Osteoblast (primary cell): ENCODE measurements at regions not wholly inside any gene's neighbourhood (a gene's known extent, or its start where the extent isn't known, plus 50 kb on each side); places are given as distances from the start of the nearest gene placed in this dataset.

ENCODE experiments used
- DNase-seq: peaks from one replicate; pipeline ENCODE4 v3.0.0; 2011; ENCODE audit warnings: low spot score, mixed read lengths; ENCODE audit not compliant: insufficient read length; ENCODE audit errors: missing footprints
- H2AFZ ChIP-seq: 2 replicates; pipeline ENCODE4 v1.6.0; 2011; ENCODE audit warnings: mild to moderate bottlenecking, low read length
- H3K27ac ChIP-seq: 2 replicates; pipeline ENCODE4 v1.5.1; 2011; ENCODE audit warnings: mild to moderate bottlenecking, low read depth, low read length, moderate library complexity
- H3K27me3 ChIP-seq: 2 replicates; pipeline ENCODE4 v1.6.0; 2012; ENCODE audit warnings: mild to moderate bottlenecking, control low read depth, inconsistent platforms, low read length, moderate library complexity; ENCODE audit not compliant: insufficient read depth
- H3K36me3 ChIP-seq: 2 replicates; pipeline ENCODE4 v1.5.1; 2011; ENCODE audit warnings: mild to moderate bottlenecking, low read length, control low read depth, moderate library complexity; ENCODE audit not compliant: insufficient read depth
- H3K4me1 ChIP-seq: 2 replicates; pipeline ENCODE4 v1.5.1; 2011; ENCODE audit warnings: mild to moderate bottlenecking, low read length, control low read depth, moderate library complexity; ENCODE audit not compliant: insufficient read depth
- H3K4me2 ChIP-seq: 2 replicates; pipeline ENCODE4 v1.6.0; 2011; ENCODE audit warnings: mild to moderate bottlenecking, low read length; ENCODE audit not compliant: insufficient read depth
- H3K4me3 ChIP-seq: fragments of 200-600 bp; sonication (generic); 3 replicates; pipeline ENCODE4 v1.5.1; 2012; ENCODE audit warnings: mild to moderate bottlenecking, low read length, inconsistent platforms; ENCODE audit not compliant: insufficient read depth
- H3K79me2 ChIP-seq: 2 replicates; pipeline ENCODE4 v1.6.0; 2012; ENCODE audit warnings: mild to moderate bottlenecking, low read length, control low read depth, inconsistent platforms; ENCODE audit not compliant: insufficient read depth
- H3K9me3 ChIP-seq: 2 replicates; pipeline ENCODE4 v1.5.1; 2011; ENCODE audit warnings: low read depth, low read length, control low read depth
- H4K20me1 ChIP-seq: 2 replicates; pipeline ENCODE4 v1.6.0; 2012; ENCODE audit warnings: mild to moderate bottlenecking, low read length, control low read depth; ENCODE audit not compliant: insufficient read depth
- TF ChIP-seq, protein P1 (sequence below): IDR thresholded peaks from 2 replicates; pipeline ENCODE4 v1.5.1; 2011; ENCODE audit warnings: mild to moderate bottlenecking, low read depth, low read length, moderate library complexity; ENCODE audit errors: extremely low read depth

DNA sequence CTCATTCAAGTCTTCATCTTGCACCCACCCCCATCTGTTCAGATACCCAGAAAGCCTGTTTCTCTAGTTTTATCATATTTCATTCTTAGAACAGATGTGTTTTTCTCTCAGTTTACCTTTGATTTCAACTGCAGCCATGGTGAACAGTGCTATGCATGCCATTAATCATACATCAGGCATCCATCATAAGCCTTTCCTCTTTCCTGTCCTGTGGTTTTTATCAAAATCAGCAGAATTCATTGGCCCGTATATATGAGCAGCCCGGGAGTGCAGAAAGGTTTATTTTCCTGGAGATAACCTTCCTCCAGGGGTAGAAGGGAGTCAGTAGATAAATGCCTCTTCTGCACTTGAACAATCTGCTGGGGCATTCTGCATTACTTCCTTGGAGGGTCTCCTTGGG lies 65.7 kb downstream of the IL21 start:
- no peak overlapping the region for H3K27ac ChIP-seq
- no peak overlapping the region for H3K4me3 ChIP-seq
- peaks cover 3% of the 10 kb centered on the region for H3K27me3 ChIP-seq
- H2AFZ ChIP-seq = no peak overlapping the region
- no peak overlapping the region for H3K4me2 ChIP-seq
- H3K4me1 ChIP-seq = no peaks in the 10 kb centered on the region
- TF ChIP-seq, protein P1, sequence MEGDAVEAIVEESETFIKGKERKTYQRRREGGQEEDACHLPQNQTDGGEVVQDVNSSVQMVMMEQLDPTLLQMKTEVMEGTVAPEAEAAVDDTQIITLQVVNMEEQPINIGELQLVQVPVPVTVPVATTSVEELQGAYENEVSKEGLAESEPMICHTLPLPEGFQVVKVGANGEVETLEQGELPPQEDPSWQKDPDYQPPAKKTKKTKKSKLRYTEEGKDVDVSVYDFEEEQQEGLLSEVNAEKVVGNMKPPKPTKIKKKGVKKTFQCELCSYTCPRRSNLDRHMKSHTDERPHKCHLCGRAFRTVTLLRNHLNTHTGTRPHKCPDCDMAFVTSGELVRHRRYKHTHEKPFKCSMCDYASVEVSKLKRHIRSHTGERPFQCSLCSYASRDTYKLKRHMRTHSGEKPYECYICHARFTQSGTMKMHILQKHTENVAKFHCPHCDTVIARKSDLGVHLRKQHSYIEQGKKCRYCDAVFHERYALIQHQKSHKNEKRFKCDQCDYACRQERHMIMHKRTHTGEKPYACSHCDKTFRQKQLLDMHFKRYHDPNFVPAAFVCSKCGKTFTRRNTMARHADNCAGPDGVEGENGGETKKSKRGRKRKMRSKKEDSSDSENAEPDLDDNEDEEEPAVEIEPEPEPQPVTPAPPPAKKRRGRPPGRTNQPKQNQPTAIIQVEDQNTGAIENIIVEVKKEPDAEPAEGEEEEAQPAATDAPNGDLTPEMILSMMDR = no peak
- no peaks in the 10 kb centered on the region for H3K79me2 ChIP-seq
- no peaks in the 10 kb centered on the region for H3K36me3 ChIP-seq
- H4K20me1 ChIP-seq = no peaks in the 10 kb centered on the region
- DNase-seq = no peak
- H3K9me3 ChIP-seq = no peaks in the 10 kb centered on the region

DNA sequence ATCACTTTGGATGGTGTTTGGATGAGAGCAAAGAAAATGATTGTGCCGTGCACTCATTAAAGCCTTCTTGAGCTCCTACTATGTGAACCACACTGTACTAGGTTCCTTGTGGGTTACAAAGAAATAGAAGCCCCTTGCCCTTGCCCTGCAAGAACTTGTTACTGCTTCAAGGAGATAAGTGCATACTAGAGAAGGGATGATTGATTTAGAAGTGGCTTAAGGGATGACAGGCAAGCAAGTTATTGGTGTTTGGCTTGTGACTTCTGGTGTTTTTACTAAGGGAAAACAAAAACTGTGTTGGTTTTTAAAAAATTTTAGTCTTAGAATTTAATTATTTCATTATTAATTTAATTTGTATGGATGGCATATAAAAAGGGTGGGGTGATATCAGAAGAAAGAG lies 67.4 kb downstream of the IL21 start:
- peaks cover 3% of the 10 kb centered on the region for H3K27me3 ChIP-seq
- TF ChIP-seq, protein P1 = no peak
- no peak overlapping the region for H3K27ac ChIP-seq
- H3K9me3 ChIP-seq = no peaks in the 10 kb centered on the region
- H3K4me3 ChIP-seq = no peak overlapping the region
- peaks cover 3% of the 10 kb centered on the region for H3K4me1 ChIP-seq
- H3K36me3 ChIP-seq = no peaks in the 10 kb centered on the region
- no peak overlapping the region for H3K4me2 ChIP-seq
- no peaks in the 10 kb centered on the region for H3K79me2 ChIP-seq
- no peaks in the 10 kb centered on the region for H4K20me1 ChIP-seq
- DNase-seq = no peak
- no peak overlapping the region for H2AFZ ChIP-seq

DNA sequence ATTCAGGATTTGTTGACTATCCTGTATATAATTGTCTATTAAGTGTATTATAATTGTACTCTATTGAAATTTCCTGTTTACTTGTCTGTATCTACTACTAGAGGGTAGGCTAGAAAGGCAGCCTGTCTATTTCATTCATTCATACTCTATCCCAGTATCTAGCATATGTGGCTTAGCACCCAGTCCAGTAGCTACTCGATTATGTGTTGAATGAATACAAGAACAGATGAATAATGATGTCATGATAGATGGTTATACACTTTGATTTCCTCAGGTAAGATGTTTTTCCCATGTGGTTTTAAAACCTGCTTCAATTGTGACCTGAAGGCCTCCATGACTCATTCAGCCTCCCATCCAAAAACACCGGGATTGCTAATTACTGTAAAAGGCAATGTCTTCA lies 68.0 kb downstream of the IL21 start:
- no peak overlapping the region for H2AFZ ChIP-seq
- no peak overlapping the region for H3K4me3 ChIP-seq
- peaks cover 5% of the 10 kb centered on the region for H3K4me1 ChIP-seq
- no peaks in the 10 kb centered on the region for H3K9me3 ChIP-seq
- TF ChIP-seq, protein P1 = no peak
- H3K27me3 ChIP-seq = peaks cover 3% of the 10 kb centered on the region
- H4K20me1 ChIP-seq = no peaks in the 10 kb centered on the region
- no peaks in the 10 kb centered on the region for H3K79me2 ChIP-seq
- no peak for DNase-seq
- no peak overlapping the region for H3K27ac ChIP-seq
- H3K4me2 ChIP-seq = no peak overlapping the region
- no peaks in the 10 kb centered on the region for H3K36me3 ChIP-seq

DNA sequence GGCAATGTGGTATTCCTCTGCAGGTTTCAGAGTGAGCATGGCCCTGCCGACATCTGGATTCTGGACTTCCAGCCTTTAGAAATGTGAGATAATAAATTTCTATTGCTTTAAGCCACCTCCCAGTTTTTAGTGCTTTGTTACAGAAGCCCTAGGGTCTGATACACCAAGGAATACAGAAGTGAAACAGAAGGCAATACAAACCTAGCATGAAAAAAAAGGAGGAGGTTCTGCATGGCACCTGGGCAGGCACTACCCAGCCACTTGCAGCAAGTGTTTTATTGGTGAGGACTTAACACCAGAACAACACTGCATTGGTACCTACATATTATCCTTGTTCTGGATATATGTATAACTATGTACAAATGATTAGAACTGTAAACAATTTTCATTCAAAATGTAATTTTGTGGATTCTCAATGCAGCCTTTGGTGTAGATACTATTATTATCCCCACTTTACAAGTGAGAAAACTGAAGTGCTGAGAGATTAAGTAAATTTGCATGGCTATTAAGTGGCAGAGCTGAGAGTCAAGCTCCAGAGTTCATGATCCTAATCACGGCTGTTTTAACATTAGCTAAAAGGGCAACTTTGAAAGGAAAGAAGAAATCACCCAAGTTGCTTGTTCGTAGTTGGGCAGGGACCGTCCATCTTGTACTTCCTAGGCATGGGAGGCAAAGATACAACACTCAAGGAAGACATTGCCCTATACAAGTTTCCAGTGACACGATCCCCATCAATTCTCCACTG lies 71.8 kb downstream of the IL21 start:
- H3K27ac ChIP-seq = no peak overlapping the region
- no peak overlapping the region for H3K4me2 ChIP-seq
- no peak for DNase-seq
- H3K27me3 ChIP-seq = peaks cover 3% of the 10 kb centered on the region
- no peaks in the 10 kb centered on the region for H4K20me1 ChIP-seq
- H3K4me1 ChIP-seq = peaks cover 5% of the 10 kb centered on the region
- no peak overlapping the region for H2AFZ ChIP-seq
- H3K79me2 ChIP-seq = no peaks in the 10 kb centered on the region
- TF ChIP-seq, protein P1 = no peak
- H3K4me3 ChIP-seq = no peak overlapping the region
- no peaks in the 10 kb centered on the region for H3K36me3 ChIP-seq
- no peaks in the 10 kb centered on the region for H3K9me3 ChIP-seq
